H1 (cell line): ENCODE measurements at regions not wholly inside any gene's neighbourhood (a gene's known extent, or its start where the extent isn't known, plus 50 kb on each side); places are given as distances from the start of the nearest gene placed in this dataset.

Source experiments
- ASH2L ChIP-seq: fragments of 200-600, 300-600 bp; sonication (generic); IDR thresholded peaks from one replicate; pipeline ENCODE4 v1.7.1; 2017; ENCODE audit warnings: low read length
- NRF1 ChIP-seq: IDR thresholded peaks from 2 replicates; pipeline ENCODE4 v1.6.1; 2011; ENCODE audit warnings: mild to moderate bottlenecking, low read depth, low read length, improper control_type of control experiment
- POLR2A ChIP-seq, 2 experiments: IDR thresholded peaks; 1 replicate in 1 of 2; 2 replicates in 1 of 2; pipeline ENCODE4 v1.6.1; 2011; ENCODE audit warnings: low read depth in 2 of 2, low read length in 2 of 2, mild to moderate bottlenecking in 2 of 2; ENCODE audit errors: control extremely low read depth in 1 of 2
- RFX5 ChIP-seq: IDR thresholded peaks from 2 replicates; pipeline ENCODE4 v1.6.1; 2011; ENCODE audit warnings: low read depth, low read length, improper control_type of control experiment, borderline replicate concordance
- RNF2 ChIP-seq: fragments of 200-900, 300-1000 bp; sonication (generic); IDR thresholded peaks from 2 replicates; pipeline ENCODE4 v1.7.1; 2016; ENCODE audit warnings: borderline replicate concordance, low read depth, mild to moderate bottlenecking, antibody characterized with exemption, low read length; ENCODE audit not compliant: poor library complexity, severe bottlenecking; ENCODE audit errors: missing control alignments
- SP1 ChIP-seq: IDR thresholded peaks from 2 replicates; pipeline ENCODE4 v1.6.1; 2011; ENCODE audit warnings: low read depth, low read length
- TAF7 ChIP-seq: optimal IDR thresholded peaks from 2 replicates; pipeline ENCODE3; 2011; ENCODE audit warnings: low read depth, mild to moderate bottlenecking, inconsistent platforms, low read length, moderate library complexity, borderline replicate concordance
- TCF12 ChIP-seq: IDR thresholded peaks from 2 replicates; pipeline ENCODE4 v1.6.1; 2011; ENCODE audit warnings: low read depth, mild to moderate bottlenecking, low read length
- YY1 ChIP-seq: IDR thresholded peaks from 2 replicates; pipeline ENCODE4 v1.6.1; 2011; ENCODE audit warnings: low read depth, mild to moderate bottlenecking, low read length
- TF ChIP-seq, protein P1 (sequence below), 3 experiments: IDR thresholded peaks; 1 replicate in 2 of 3; 2 replicates in 1 of 3; pipeline versions ENCODE4 v1.5.1 to v1.6.1; 2011; ENCODE audit warnings: low read length in 3 of 3, mild to moderate bottlenecking in 3 of 3, inconsistent platforms in 2 of 3, low read depth in 1 of 3, moderate library complexity in 1 of 3; ENCODE audit not compliant: insufficient read depth in 1 of 3; ENCODE audit errors: control extremely low read depth in 1 of 3

DNA sequence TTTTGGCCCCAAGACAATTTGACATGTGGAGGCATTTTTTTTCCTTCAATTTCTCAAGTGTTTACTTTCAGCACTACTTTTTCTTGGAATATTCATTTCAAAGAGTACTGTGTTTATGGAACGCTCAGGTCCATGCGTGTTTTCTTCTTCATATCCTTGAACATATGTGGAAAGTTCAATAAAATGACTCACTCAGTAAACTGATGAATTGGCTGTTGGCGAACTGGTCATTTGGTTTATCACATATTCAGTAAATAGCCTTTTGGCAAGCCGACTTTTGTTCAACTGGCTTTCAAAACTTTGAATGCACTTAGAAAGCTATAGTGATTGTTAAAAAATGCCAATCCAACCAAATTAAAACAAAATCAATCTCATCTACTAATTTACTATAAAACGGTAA is 964.6 kb upstream of the SLC35B3 start:
- TF ChIP-seq, protein P1, sequence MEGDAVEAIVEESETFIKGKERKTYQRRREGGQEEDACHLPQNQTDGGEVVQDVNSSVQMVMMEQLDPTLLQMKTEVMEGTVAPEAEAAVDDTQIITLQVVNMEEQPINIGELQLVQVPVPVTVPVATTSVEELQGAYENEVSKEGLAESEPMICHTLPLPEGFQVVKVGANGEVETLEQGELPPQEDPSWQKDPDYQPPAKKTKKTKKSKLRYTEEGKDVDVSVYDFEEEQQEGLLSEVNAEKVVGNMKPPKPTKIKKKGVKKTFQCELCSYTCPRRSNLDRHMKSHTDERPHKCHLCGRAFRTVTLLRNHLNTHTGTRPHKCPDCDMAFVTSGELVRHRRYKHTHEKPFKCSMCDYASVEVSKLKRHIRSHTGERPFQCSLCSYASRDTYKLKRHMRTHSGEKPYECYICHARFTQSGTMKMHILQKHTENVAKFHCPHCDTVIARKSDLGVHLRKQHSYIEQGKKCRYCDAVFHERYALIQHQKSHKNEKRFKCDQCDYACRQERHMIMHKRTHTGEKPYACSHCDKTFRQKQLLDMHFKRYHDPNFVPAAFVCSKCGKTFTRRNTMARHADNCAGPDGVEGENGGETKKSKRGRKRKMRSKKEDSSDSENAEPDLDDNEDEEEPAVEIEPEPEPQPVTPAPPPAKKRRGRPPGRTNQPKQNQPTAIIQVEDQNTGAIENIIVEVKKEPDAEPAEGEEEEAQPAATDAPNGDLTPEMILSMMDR (IDR thresholded peaks at IDR 0.05; ENCODE audit: control extremely low read depth in 1 of 3, insufficient read depth in 1 of 3, low read depth in 1 of 3, low read length in 3 of 3) = no peak
- no peak for TF ChIP-seq YY1
- no peak for TF ChIP-seq POLR2A (IDR thresholded peaks at IDR 0.05; ENCODE audit: control extremely low read depth in 1 of 2, low read depth in 2 of 2, low read length in 2 of 2)
- TF ChIP-seq NRF1 = no peak
- no peak for TF ChIP-seq RNF2
- no peak for TF ChIP-seq RFX5
- no peak for TF ChIP-seq TCF12
- TF ChIP-seq SP1 = no peak
- TF ChIP-seq TAF7 = no peak
- TF ChIP-seq ASH2L = no peak
